Mesothelial cell of epicardium (in vitro differentiated cells): ENCODE measurements at regions not wholly inside any gene's neighbourhood (a gene's known extent, or its start where the extent isn't known, plus 50 kb on each side); places are given as distances from the start of the nearest gene placed in this dataset.

ENCODE experiments used
- DNase-seq, 2 experiments: peaks; one replicate each; pipeline ENCODE4 v3.0.0; 2021; ENCODE audit warnings: low spot score in 2 of 2; ENCODE audit not compliant: unreplicated experiment in 2 of 2
- H3K27ac Mint-ChIP-seq: 2 replicates; pipeline ENCODE4 v1.8.0; 2021; ENCODE audit warnings: mixed read lengths
- H3K27me3 Mint-ChIP-seq: 2 replicates; pipeline ENCODE4 v1.8.0; 2021; ENCODE audit warnings: low read depth, mixed read lengths
- H3K36me3 Mint-ChIP-seq: 2 replicates; pipeline ENCODE4 v1.8.0; 2021; ENCODE audit warnings: mixed read lengths
- H3K4me1 Mint-ChIP-seq: 2 replicates; pipeline ENCODE4 v1.8.0; 2021; ENCODE audit warnings: mixed read lengths
- H3K4me3 Mint-ChIP-seq: 2 replicates; pipeline ENCODE4 v1.8.0; 2021; ENCODE audit warnings: mild to moderate bottlenecking, moderate library complexity, mixed read lengths
- H3K9me3 Mint-ChIP-seq: 2 replicates; pipeline ENCODE4 v1.8.0; 2021; ENCODE audit warnings: mixed read lengths
- TF ChIP-seq, protein P1 (sequence below): fragments of 200-600 bp; sonication (generic); IDR thresholded peaks from one replicate; pipeline ENCODE4 v1.5.0; 2021; ENCODE audit warnings: antibody characterized with exemption; ENCODE audit not compliant: unreplicated experiment

- Mint-ChIP-seq H3K27me3 (no peaks in the 10 kb centered on the region), H3K9me3 (peaks cover 24% of the 10 kb centered on the region), H3K36me3 (peaks cover 8% of the 10 kb centered on the region), H3K27ac (no peak overlapping the region), H3K4me1 (peaks cover 17% of the 10 kb centered on the region), H3K4me3 (no peak overlapping the region)
- DNase-seq = no peak
- TF ChIP-seq, protein P1, sequence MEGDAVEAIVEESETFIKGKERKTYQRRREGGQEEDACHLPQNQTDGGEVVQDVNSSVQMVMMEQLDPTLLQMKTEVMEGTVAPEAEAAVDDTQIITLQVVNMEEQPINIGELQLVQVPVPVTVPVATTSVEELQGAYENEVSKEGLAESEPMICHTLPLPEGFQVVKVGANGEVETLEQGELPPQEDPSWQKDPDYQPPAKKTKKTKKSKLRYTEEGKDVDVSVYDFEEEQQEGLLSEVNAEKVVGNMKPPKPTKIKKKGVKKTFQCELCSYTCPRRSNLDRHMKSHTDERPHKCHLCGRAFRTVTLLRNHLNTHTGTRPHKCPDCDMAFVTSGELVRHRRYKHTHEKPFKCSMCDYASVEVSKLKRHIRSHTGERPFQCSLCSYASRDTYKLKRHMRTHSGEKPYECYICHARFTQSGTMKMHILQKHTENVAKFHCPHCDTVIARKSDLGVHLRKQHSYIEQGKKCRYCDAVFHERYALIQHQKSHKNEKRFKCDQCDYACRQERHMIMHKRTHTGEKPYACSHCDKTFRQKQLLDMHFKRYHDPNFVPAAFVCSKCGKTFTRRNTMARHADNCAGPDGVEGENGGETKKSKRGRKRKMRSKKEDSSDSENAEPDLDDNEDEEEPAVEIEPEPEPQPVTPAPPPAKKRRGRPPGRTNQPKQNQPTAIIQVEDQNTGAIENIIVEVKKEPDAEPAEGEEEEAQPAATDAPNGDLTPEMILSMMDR = no peak
These were observed 556.6 kb upstream of the DIPK2B start for GRCh38 chrX:45757272-45757671.

DNA sequence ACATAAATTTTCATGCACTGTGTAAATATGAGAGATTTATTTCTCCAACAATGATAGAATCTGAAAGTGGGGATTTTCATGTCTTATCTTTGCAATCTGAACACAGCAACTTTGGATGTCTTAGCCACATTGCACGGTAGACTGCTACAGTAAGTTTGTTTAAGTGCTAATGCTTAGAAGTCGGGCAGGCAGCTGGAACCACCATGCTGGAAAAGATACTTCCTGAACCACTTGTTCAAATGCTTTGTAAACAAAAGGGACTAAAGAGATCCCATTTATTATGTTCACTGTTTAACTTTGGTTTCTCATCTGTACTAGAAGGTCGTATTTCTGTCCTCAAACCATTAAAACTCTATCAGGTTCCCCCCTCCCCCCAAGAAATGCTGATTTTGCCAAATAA, 555.9 kb upstream of the DIPK2B start:
- H3K27me3 Mint-ChIP-seq = no peaks in the 10 kb centered on the region
- H3K4me1 Mint-ChIP-seq = peaks cover 16% of the 10 kb centered on the region

GRCh38 chrX:45755703-45756102, 555.0 kb upstream of the DIPK2B start:
- peaks cover 6% of the 10 kb centered on the region for H3K36me3 Mint-ChIP-seq
- H3K9me3 Mint-ChIP-seq = peaks cover 22% of the 10 kb centered on the region
- no peak overlapping the region for H3K27ac Mint-ChIP-seq
- no peak overlapping the region for H3K4me3 Mint-ChIP-seq
- no peak for DNase-seq
- TF ChIP-seq, protein P1 = no peak
- H3K27me3 Mint-ChIP-seq = no peaks in the 10 kb centered on the region
- H3K4me1 Mint-ChIP-seq = peaks cover 19% of the 10 kb centered on the region

More for the DNA sequence above, 555.9 kb upstream of the DIPK2B start:
- no peak overlapping the region for H3K27ac Mint-ChIP-seq
- H3K9me3 Mint-ChIP-seq = peaks cover 22% of the 10 kb centered on the region
- DNase-seq = no peak
- TF ChIP-seq, protein P1 = no peak
- H3K4me3 Mint-ChIP-seq = no peak overlapping the region
- H3K36me3 Mint-ChIP-seq = peaks cover 6% of the 10 kb centered on the region

- TF ChIP-seq, protein P1 = no peak
- DNase-seq = no peak
- no peaks in the 10 kb centered on the region for H3K27me3 Mint-ChIP-seq
- H3K9me3 Mint-ChIP-seq = peaks cover 10% of the 10 kb centered on the region
- H3K36me3 Mint-ChIP-seq = no peaks in the 10 kb centered on the region
- H3K4me1 Mint-ChIP-seq = peaks cover 30% of the 10 kb centered on the region
- no peak overlapping the region for H3K4me3 Mint-ChIP-seq
- peak overlapping the region; percentile 70 for H3K27ac Mint-ChIP-seq
These were observed 550.5 kb upstream of the DIPK2B start for GRCh38 chrX:45751156-45751555.

DNA sequence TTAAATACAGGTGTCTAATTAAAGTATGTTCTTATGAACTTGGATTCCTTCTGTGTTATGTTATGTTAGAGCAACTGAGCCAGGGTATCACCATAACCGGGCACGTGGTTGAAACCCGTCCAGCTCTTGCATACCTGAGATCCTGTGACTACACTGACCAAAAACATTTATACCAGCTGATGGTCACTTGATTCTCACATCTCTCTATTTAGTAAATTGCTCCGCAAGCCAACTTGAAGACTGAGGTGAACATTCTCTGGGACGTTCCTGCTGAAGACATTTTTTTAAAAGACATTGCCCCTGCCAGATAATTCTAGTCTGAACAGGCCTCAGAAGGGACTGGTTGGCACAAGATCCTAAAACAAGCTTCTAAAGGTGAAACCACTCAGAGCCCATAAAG, 550.0 kb upstream of the DIPK2B start:
- DNase-seq = no peak
- Mint-ChIP-seq H3K36me3 (no peaks in the 10 kb centered on the region), H3K4me1 (peaks cover 33% of the 10 kb centered on the region), H3K4me3 (no peak overlapping the region), H3K9me3 (peaks cover 8% of the 10 kb centered on the region), H3K27ac (peak overlapping the region; percentile 83), H3K27me3 (no peaks in the 10 kb centered on the region)
- TF ChIP-seq, protein P1 = no peak

- Mint-ChIP-seq H3K27me3 (no peaks in the 10 kb centered on the region), H3K36me3 (no peaks in the 10 kb centered on the region), H3K27ac (no peak overlapping the region), H3K4me3 (no peak overlapping the region), H3K4me1 (peaks cover 38% of the 10 kb centered on the region), H3K9me3 (peaks cover 11% of the 10 kb centered on the region)
- TF ChIP-seq, protein P1 = no peak
- DNase-seq = no peak
These were observed 548.7 kb upstream of the DIPK2B start for GRCh38 chrX:45749375-45749774.
